Thymus (tissue), 11 donors: ENCODE measurements at regions not wholly inside any gene's neighbourhood (a gene's known extent, or its start where the extent isn't known, plus 50 kb on each side); places are given as distances from the start of the nearest gene placed in this dataset.

Experiments used
- DNase-seq, 9 donors: peaks; one replicate each; pipeline ENCODE4 v3.0.0-alpha.2; 2013; ENCODE audit warnings: low spot score in 9 of 9, low read depth in 6 of 9, missing footprints in 1 of 9
- H3K27ac ChIP-seq, 2 donors: one replicate each; pipeline ENCODE4 v1.5.1; 2013; ENCODE audit warnings: control low read depth in 1 of 2, low read depth in 1 of 2, low read length in 1 of 2, mild to moderate bottlenecking in 1 of 2, moderate library complexity in 1 of 2
- H3K27me3 ChIP-seq, 2 donors: one replicate each; pipeline ENCODE4 v1.5.1; 2013; ENCODE audit warnings: low read length in 1 of 2; ENCODE audit not compliant: control insufficient read depth in 2 of 2, insufficient read depth in 1 of 2
- H3K36me3 ChIP-seq, 2 donors: one replicate each; pipeline ENCODE4 v1.5.1; 2013; ENCODE audit warnings: low read length in 1 of 2, mild to moderate bottlenecking in 1 of 2, moderate library complexity in 1 of 2; ENCODE audit not compliant: control insufficient read depth in 2 of 2, insufficient read depth in 2 of 2
- H3K4me1 ChIP-seq, 2 donors: one replicate each; pipeline ENCODE4 v1.5.1; 2013; ENCODE audit warnings: low read length in 2 of 2; ENCODE audit not compliant: control insufficient read depth in 2 of 2, insufficient read depth in 2 of 2
- H3K4me3 ChIP-seq, 2 donors: one replicate each; pipeline ENCODE4 v1.5.1; 2013; ENCODE audit warnings: low read length in 2 of 2, control low read depth in 1 of 2, mild to moderate bottlenecking in 1 of 2
- H3K9me3 ChIP-seq, 2 donors: one replicate each; pipeline ENCODE4 v1.5.1; 2013; ENCODE audit warnings: low read length in 1 of 2, mild to moderate bottlenecking in 1 of 2; ENCODE audit not compliant: control insufficient read depth in 2 of 2, insufficient read depth in 1 of 2
- WGBS: extraction: QIAGEN DNeasy Blood & Tissue Kit; methylation state at CpG from one replicate; pipeline ENCODE4 v1.1.7; 2013; 5-methylcytosine and 5-hydroxymethylcytosine counted together
- donor health status: healthy.

DNA sequence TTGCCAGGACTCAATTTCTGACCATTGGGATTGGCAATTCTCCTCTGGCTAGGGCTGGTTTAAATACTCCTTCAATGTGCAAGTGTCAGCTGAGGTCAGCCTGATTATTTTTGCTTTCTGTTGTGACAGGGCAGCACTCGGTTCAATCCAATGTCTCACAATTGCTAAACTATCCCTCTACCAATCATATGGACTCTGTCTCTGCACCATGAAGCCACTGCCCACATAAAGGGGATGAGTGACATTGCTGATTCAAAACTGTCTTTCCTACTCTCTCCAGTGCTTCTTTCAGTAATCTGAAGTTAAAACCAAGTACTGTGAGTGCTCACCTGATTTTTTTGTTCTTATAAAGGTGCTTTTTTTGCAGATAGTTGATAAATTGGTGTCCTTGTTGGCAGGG lies 1030.7 kb downstream of the GLUD2 start:
- Histone ChIP-seq H3K27ac (no peak overlapping the region), H3K36me3 (no peaks in the 10 kb centered on the region), H3K9me3 (peaks cover 0 to 7% of the 10 kb centered on the region in 2 donors), H3K4me3 (no peak overlapping the region), H3K4me1 (no peaks in the 10 kb centered on the region), H3K27me3 (no peaks in the 10 kb centered on the region)
- DNase-seq: no peak
- WGBS: 91% methylated on average over 1 of the region's 1 CpG

DNA sequence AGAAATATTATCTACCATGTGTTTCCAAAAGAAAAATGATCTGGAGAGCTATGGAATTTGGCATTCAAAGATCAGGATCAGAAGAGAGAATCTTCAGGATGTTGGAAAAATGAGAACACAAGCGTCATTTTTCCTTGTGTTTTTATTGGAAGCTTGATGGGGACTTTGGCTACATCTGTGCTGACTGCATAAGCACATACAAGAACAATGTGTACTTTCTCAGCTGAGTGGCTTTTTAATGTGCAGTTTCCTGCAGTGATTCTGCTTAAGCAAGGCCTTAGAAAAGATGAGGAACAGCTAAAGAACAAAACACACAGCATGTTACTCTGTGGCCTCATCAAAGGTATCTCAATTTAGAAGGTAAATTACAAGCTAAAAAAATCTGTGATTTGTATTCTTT lies 1039.9 kb downstream of the GLUD2 start:
- Histone ChIP-seq H3K27me3 (no peaks in the 10 kb centered on the region), H3K4me3 (no peak overlapping the region), H3K27ac (no peak overlapping the region), H3K9me3 (no peaks in the 10 kb centered on the region), H3K4me1 (no peaks in the 10 kb centered on the region), H3K36me3 (no peaks in the 10 kb centered on the region)
- no peak for DNase-seq
- WGBS: 0% methylated on average over 1 of the region's 1 CpG

DNA sequence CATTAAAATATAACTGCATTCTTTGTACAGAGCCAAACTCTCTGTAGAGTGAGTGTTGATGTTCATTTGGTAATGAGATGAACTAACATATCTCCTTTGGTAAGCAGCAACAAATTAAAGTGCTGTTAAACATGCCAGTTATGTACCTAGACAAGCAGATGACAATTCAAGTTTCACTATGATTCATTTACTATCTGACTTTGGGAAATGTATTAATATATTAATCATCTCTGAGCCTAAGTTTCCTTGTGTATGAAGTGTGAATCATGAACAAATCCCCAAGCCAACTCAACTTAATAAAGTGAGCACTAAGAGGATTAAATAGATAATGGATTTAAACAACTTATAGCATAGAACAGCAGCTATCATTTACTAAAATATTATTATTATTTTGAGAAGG lies 1044.2 kb downstream of the GLUD2 start:
- Histone ChIP-seq H3K27me3 (no peaks in the 10 kb centered on the region), H3K4me3 (no peak overlapping the region), H3K4me1 (no peaks in the 10 kb centered on the region), H3K27ac (no peak overlapping the region), H3K36me3 (no peaks in the 10 kb centered on the region), H3K9me3 (no peaks in the 10 kb centered on the region)
- no peak for DNase-seq

DNA sequence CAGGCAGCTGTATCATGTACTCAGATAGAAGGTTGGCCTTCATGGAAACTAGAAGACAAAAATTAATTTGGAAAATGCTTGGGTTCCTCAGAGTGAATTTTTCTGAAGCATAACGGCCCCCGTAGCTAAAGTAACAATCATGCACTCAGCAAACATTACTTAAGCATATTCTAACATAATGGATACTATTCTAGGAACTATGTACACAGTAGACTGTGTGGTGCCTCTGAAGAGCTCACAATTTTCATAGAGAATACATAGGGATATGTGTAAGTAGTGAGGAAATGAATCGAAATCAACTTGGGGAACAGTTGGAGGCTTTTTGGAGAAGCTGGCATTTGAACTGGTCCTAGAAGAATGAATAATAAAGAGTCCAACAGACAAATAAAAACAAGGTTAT lies 1045.0 kb downstream of the GLUD2 start:
- no peaks in the 10 kb centered on the region for H3K36me3 ChIP-seq
- no peak overlapping the region for H3K27ac ChIP-seq
- WGBS: 91% methylated on average over 3 of the region's 3 CpGs
- no peaks in the 10 kb centered on the region for H3K9me3 ChIP-seq
- no peak for DNase-seq
- no peaks in the 10 kb centered on the region for H3K4me1 ChIP-seq
- H3K27me3 ChIP-seq: no peaks in the 10 kb centered on the region
- no peak overlapping the region for H3K4me3 ChIP-seq

DNA sequence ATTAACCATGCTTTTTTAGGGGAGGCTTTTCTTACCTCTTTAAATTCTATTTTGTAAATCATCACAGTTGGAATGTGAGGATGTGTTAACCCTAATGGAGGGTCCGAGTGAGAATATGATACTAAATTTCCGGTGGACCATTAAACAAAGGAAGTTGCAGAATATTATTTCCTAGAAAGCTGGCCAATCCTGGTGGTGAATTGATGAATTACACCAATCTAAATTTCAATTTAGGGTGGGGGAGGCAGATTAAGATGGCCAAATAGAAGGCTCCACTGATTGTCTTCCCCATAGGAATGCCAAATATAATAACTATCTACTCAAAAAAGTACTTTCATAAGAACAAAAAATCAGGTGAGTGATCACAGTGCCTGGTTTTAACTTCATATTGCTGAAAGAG lies 1045.6 kb downstream of the GLUD2 start:
- no peak overlapping the region for H3K27ac ChIP-seq
- H3K4me1 ChIP-seq: no peaks in the 10 kb centered on the region
- H3K27me3 ChIP-seq: no peaks in the 10 kb centered on the region
- H3K9me3 ChIP-seq: peaks cover 0 to 6% of the 10 kb centered on the region in 2 donors
- H3K4me3 ChIP-seq: no peak overlapping the region
- H3K36me3 ChIP-seq: no peaks in the 10 kb centered on the region
- WGBS: 96% methylated on average over 2 of the region's 2 CpGs
- no peak for DNase-seq

DNA sequence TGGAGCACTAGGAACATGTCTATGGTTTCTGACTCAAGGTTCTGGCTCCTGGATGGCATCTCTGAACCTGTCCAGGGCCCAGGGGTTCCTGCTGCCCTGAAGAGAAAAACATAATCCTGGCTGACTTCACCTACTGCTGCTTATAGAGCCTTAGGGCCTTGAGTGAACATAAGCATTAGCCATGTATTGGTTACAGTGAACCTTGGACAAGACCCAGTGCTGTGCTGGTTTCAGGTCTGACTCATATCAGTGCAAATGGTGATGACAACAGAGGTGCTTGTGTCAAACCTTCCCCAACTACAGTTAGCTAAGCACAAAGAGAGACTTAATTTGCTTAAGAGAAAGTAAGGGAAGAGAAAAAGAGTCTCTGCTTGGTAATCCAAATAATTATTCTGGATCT lies 1047.2 kb downstream of the GLUD2 start:
- Histone ChIP-seq H3K36me3 (no peaks in the 10 kb centered on the region), H3K27me3 (no peaks in the 10 kb centered on the region), H3K4me1 (no peaks in the 10 kb centered on the region), H3K27ac (no peak overlapping the region), H3K9me3 (peaks cover 0 to 7% of the 10 kb centered on the region in 2 donors), H3K4me3 (no peak overlapping the region)
- no peak for DNase-seq

DNA sequence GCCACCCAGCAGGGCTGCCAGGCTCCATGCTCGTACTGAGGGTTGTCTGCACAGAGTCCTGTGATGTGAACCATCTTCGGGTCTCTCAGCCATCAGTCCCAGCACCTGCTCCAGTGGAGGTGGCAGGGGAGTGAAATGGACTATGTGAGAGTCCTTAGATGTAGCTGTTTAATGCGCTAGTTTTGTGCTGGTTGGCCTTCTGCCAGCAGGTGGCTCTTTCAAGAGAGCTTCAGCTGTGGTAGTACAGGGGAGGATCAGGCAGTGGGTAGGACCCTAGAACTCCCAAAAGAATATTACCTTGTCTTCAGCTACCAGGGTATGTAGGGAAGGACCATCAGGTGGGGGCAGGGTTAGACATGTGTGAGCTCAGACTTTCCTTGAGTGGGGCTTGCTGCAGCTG lies 1066.0 kb downstream of the GLUD2 start:
- H3K4me1 ChIP-seq: no peaks in the 10 kb centered on the region
- H3K36me3 ChIP-seq: no peaks in the 10 kb centered on the region
- DNase-seq: no peak
- no peak overlapping the region for H3K4me3 ChIP-seq
- WGBS: 93% methylated on average over 3 of the region's 3 CpGs
- H3K27me3 ChIP-seq: no peaks in the 10 kb centered on the region
- no peaks in the 10 kb centered on the region for H3K9me3 ChIP-seq
- H3K27ac ChIP-seq: no peak overlapping the region

DNA sequence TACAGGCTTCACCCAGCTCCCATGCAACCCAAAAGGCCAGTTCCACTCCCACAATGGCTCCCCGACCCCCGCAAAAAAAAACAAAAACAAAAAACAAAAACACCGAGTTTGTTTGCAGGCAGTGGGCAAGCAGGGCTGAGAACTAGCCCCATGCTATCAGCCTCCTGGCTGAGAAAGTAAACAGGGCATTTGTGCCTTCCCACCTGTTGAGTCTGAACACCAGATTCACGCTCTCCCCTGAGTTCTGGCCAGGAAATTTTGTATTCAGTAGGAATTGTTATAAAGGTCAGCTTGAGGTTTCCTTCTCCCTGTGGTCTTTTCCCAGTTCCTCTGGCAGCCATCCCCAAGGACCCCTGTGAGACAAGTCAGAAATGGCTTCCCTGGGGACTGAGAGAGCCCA lies 1066.5 kb downstream of the GLUD2 start:
- Histone ChIP-seq H3K9me3 (no peaks in the 10 kb centered on the region), H3K27ac (no peak overlapping the region), H3K27me3 (no peaks in the 10 kb centered on the region), H3K36me3 (no peaks in the 10 kb centered on the region), H3K4me1 (no peaks in the 10 kb centered on the region), H3K4me3 (no peak overlapping the region)
- no peak for DNase-seq
- WGBS: 93% methylated on average over 4 of the region's 4 CpGs

DNA sequence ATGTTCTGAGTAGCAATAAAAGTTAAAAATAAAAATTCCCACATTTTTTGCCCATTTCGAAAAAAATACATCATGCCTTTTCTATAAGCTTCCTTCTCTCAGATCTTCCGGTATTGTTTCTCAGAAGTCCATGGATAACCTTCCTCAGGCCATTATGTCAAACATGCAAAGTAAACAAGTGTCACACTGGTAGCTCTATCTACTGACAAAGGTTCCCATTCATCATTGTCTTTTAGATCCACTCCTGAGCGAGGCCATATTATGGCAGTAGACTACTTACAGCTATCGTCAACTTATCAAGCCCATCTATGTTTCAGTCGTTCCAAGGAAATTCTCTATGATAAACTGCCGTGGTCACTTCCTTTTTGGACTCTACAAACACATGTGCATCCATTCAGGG lies 1068.2 kb downstream of the GLUD2 start:
- 49% methylated on average over 6 of the region's 6 CpGs for WGBS
- H3K9me3 ChIP-seq: no peaks in the 10 kb centered on the region
- no peak overlapping the region for H3K27ac ChIP-seq
- H3K27me3 ChIP-seq: no peaks in the 10 kb centered on the region
- DNase-seq: no peak
- H3K36me3 ChIP-seq: no peaks in the 10 kb centered on the region
- H3K4me3 ChIP-seq: no peak overlapping the region
- no peaks in the 10 kb centered on the region for H3K4me1 ChIP-seq

DNA sequence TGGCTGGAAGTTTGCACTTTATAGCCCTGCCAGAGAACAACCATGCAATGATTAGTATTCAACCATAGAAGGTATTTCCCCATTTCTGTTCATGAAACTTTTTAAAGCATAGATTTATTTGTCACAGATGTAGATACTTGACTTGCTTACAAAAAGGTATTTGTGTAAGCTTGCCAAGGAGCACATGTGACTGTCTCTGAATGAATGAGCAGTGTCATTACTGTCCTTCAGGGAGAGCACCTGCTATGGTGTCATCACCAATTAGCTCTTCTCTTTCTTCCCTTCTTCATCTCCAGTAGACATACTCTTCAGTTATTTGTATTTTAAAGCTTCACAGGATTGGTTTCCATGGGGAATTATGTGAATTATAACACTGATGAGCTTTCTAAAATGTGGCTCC lies 1064.7 kb upstream of the GRIA3 start:
- no peaks in the 10 kb centered on the region for H3K27me3 ChIP-seq
- no peak overlapping the region for H3K27ac ChIP-seq
- H3K36me3 ChIP-seq: no peaks in the 10 kb centered on the region
- H3K9me3 ChIP-seq: no peaks in the 10 kb centered on the region
- DNase-seq: no peak
- no peaks in the 10 kb centered on the region for H3K4me1 ChIP-seq
- no peak overlapping the region for H3K4me3 ChIP-seq
